GM10248 (cell line): ENCODE measurements at regions not wholly inside any gene's neighbourhood (a gene's known extent, or its start where the extent isn't known, plus 50 kb on each side); places are given as distances from the start of the nearest gene placed in this dataset.

Source experiments
- CTCF ChIA-PET: fragments of 300-600 bp; sonication (Branson Sonifier 250); formaldehyde crosslinking; extraction: SDS; loops from one replicate; lab custom pipeline; 2021; ENCODE audit warnings: antibody characterized with exemption; lab: Yijun Ruan, JAX
- POLR2A ChIA-PET: fragments of 350-650 bp; sonication (Branson Sonifier 250); formaldehyde crosslinking; extraction: SDS; loops from one replicate; lab custom pipeline; 2020; ENCODE audit warnings: antibody characterized with exemption; lab: Yijun Ruan, JAX
- DNase-seq: peaks from one replicate; pipeline ENCODE4 v3.0.0; 2012; ENCODE audit errors: extremely low spot score
- CTCF ChIP-seq: IDR thresholded peaks from 2 replicates; pipeline ENCODE4 v1.5.1; 2012; ENCODE audit warnings: mild to moderate bottlenecking, low read depth; ENCODE audit errors: extremely low read depth, missing control alignments, control extremely low read depth

DNA sequence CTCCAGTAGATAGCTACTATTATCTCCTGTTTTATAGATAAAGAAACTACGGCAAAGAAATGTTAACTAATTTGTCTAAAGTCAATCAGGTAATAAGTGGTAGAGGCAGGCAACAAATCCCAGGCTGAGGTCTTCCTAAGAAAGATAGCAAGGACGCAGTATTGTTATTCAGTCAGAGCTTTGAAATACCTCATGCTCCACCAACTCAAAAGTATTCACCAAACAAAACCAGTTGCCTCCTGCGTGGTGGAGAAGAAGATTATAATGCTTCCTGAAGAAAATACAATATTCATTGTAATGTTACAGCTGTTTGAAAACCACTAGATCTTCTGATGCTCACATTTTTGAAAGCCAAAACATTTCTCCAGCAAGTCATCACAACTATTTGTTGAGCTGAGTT lies 138.2 kb upstream of the CNTN4 start:
- CTCF ChIA-PET: interaction anchor here (0.8 kb wide), 1 partner anchor 813 kb away, joined by 3 read pairs; no protein-coding TSS in a partner anchor
- no peak for DNase-seq
- POLR2A ChIA-PET: no interaction called here
- TF ChIP-seq CTCF: no peak

DNA sequence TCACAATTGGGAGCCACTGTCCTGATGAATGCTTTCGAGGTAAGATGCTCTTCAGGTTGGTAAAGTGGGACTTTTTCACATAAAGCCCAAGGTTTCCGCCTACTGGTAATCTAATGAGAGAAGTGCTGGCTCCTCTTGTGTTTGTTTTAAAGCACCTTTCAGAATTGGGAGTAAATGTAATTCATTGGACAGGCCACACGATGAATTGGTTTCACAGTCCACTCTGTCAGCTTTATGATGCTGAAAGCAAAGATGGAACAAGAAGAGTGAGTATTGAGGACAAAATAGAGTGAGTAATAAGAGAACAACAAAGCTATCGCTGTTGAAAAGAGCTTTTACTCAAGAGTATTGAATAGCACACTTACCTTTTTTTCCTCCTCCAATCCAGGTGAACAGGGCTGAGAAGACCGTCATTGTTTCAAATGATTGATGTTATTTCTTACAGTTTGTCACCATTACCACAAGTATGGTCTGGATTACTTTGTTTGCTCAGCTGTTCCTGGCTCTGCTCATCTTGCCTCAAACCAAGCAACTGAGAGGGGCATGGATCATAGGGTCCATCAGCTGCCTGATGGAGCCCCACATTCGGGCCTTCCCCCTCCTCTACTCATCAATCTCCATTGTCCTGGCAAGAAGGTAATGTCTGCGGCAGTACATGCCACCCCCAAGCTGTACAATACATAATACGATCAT lies 136.1 kb upstream of the CNTN4 start:
- ChIA-PET POLR2A (no interaction called here), CTCF (interaction anchor here (0.9 to 1.8 kb wide), 2 partner anchors 12 to 16 kb away, joined by 4 to 5 read pairs; no protein-coding TSS in a partner anchor)
- DNase-seq: no peak
- TF ChIP-seq CTCF: no peak

GRCh38 chr3:1963896-1964295 lies 134.8 kb upstream of the CNTN4 start:
- TF ChIP-seq CTCF: no peak
- no peak for DNase-seq
- ChIA-PET POLR2A (no interaction called here), CTCF (interaction anchor here (1.2 kb wide), 1 partner anchor 13 kb away, joined by 3 read pairs; no protein-coding TSS in a partner anchor)

GRCh38 chr3:1967525-1967924 lies 131.1 kb upstream of the CNTN4 start:
- no peak for TF ChIP-seq CTCF
- ChIA-PET CTCF (no interaction called here), POLR2A (no interaction called here)
- no peak for DNase-seq

DNA sequence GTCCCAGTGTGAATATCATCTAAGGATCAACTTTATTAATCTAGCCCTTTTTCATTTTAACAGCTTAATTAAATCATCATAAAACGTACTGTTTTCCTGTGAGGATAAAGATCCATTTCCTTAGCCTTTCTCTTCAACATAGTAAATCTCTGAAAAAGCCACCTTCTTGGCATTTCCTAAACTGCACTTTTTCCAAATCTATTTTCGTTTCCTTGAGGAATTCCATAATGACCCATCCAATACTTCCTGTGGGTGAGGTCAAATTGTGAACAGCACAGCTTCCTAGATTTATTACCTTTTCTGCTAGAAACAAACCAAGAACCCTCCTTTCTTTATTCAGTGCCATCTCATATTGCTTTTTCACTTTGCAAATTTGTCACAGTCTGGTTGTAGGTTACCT lies 129.4 kb upstream of the CNTN4 start:
- POLR2A ChIA-PET: no interaction called here
- CTCF ChIA-PET: no interaction called here
- DNase-seq: no peak
- TF ChIP-seq CTCF: no peak

DNA sequence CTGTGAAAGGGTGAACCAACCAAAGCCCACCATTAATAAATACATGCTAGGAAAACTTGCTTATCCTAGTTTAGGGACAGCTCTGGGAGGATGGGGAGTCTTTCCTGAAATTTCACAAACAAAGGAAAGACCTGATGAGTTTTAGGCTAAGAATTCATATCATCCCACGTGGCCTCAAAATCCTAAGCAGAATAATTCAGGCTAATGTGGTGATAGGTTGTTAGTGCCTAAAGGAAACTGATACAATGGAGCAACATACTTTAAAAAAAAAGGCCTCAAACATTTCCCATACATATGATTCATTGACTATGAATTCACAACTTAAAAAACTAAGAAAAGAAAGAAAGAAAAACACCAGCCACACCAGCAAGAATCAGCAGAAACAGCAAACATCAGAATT lies 126.9 kb upstream of the CNTN4 start:
- ChIA-PET POLR2A (no interaction called here), CTCF (no interaction called here)
- no peak for DNase-seq
- no peak for TF ChIP-seq CTCF
